ENCODE measurements at regions not wholly inside any gene's neighbourhood (a gene's known extent, or its start where the extent isn't known, plus 50 kb on each side); places are given as distances from the start of the nearest gene placed in this dataset.

GRCh38 chr9:14480526-14480925 lies 166.6 kb upstream of the NFIB start:
- CTCF ChIA-PET, result interaction anchor here (0.7 to 1.3 kb wide), 2 partner anchors 15 to 19 kb away, joined by 3 read pairs; no protein-coding TSS in a partner anchor
- Histone ChIP-seq H3K27ac (ENCODE audit: extremely low read depth, low read depth, low read length) (no peak overlapping the region), H3K9me3 (ENCODE audit: control insufficient read depth, insufficient read depth, low read depth, low read length) (no peaks in the 10 kb centered on the region), H3K4me3 (ENCODE audit: low read depth, low read length) (no peak overlapping the region), H3K4me1 (ENCODE audit: control insufficient read depth, insufficient read depth, low read length) (no peaks in the 10 kb centered on the region), H3K36me3 (ENCODE audit: control insufficient read depth in 2 of 2, insufficient read depth in 1 of 2, low read length in 2 of 2) (no peaks in the 10 kb centered on the region)
- POLR2A ChIA-PET, result no interaction called here
- TF ChIP-seq ZIC2 (tag by site-specific recombination; IDR thresholded peaks at IDR 0.05) (0 out of 2 replicates have a peak, but pooled peaks have one; percentile 16), ZNF26 (tag by site-specific recombination; IDR thresholded peaks at IDR 0.05) (no peak)

- CTCF ChIA-PET, result interaction anchor here (0.6 kb wide), 1 partner anchor 289 kb away, joined by 3 read pairs; no protein-coding TSS in a partner anchor
- no peaks in the 10 kb centered on the region for H3K9me3 ChIP-seq (ENCODE audit: control insufficient read depth, insufficient read depth, low read depth, low read length)
- H3K4me3 ChIP-seq (ENCODE audit: low read depth, low read length), result no peak overlapping the region
- H3K27ac ChIP-seq (ENCODE audit: extremely low read depth, low read depth, low read length), result no peak overlapping the region
- TF ChIP-seq ZNF585B (tag by site-specific recombination; IDR thresholded peaks at IDR 0.05) (no peak), ZNF274 (IDR thresholded peaks at IDR 0.05; ENCODE audit: low read length) (no peak), ZNF274 (tag by site-specific recombination; IDR thresholded peaks at IDR 0.05; ENCODE audit: borderline replicate concordance) (no peak), ZNF660 (tag by site-specific recombination; IDR thresholded peaks at IDR 0.05) (0 out of 2 replicates have a peak, but pooled peaks have one; percentile 15)
- POLR2A ChIA-PET, result no interaction called here
- no peaks in the 10 kb centered on the region for H3K36me3 ChIP-seq (ENCODE audit: control insufficient read depth in 2 of 2, insufficient read depth in 1 of 2, low read length in 2 of 2)
- H3K4me1 ChIP-seq (ENCODE audit: control insufficient read depth, insufficient read depth, low read length), result no peaks in the 10 kb centered on the region
Measured at GRCh38 chr9:14479163-14479560, 165.2 kb upstream of the NFIB start.

GRCh38 chr9:14478175-14479162 lies 164.5 kb upstream of the NFIB start:
- no peak overlapping the region for H3K27ac ChIP-seq (ENCODE audit: extremely low read depth, low read depth, low read length)
- CTCF ChIA-PET, result interaction anchor here (0.7 kb wide), 1 partner anchor 13 kb away, joined by 3 read pairs; no protein-coding TSS in a partner anchor
- POLR2A ChIA-PET, result no interaction called here
- no peaks in the 10 kb centered on the region for H3K36me3 ChIP-seq (ENCODE audit: control insufficient read depth in 2 of 2, insufficient read depth in 1 of 2, low read length in 2 of 2)
- H3K4me1 ChIP-seq (ENCODE audit: control insufficient read depth, insufficient read depth, low read length), result no peaks in the 10 kb centered on the region
- H3K9me3 ChIP-seq (ENCODE audit: control insufficient read depth, insufficient read depth, low read depth, low read length), result no peaks in the 10 kb centered on the region
- H3K4me3 ChIP-seq (ENCODE audit: low read depth, low read length), result no peak overlapping the region
- TF ChIP-seq PRDM10 (tag by site-specific recombination; IDR thresholded peaks at IDR 0.05) (peak; percentile 28; the same call in 1 of the 2 replicates), ZBTB49 (tag by site-specific recombination; IDR thresholded peaks at IDR 0.05; ENCODE audit: low read depth) (no peak), ZNF391 (tag by site-specific recombination; IDR thresholded peaks at IDR 0.05; ENCODE audit: borderline replicate concordance, low read depth) (no peak), ZNF138 (tag by site-specific recombination; IDR thresholded peaks at IDR 0.05; ENCODE audit: borderline replicate concordance) (no peak), ZNF549 (tag by site-specific recombination; IDR thresholded peaks at IDR 0.05) (no peak), ZNF19 (tag by site-specific recombination; IDR thresholded peaks at IDR 0.05; ENCODE audit: low read depth) (no peak), KLF17 (tag by site-specific recombination; IDR thresholded peaks at IDR 0.05) (no peak), ZNF37A (tag by site-specific recombination; IDR thresholded peaks at IDR 0.05) (no peak), GLIS1 (tag by site-specific recombination; IDR thresholded peaks at IDR 0.05) (no peak), ZNF558 (tag by site-specific recombination; IDR thresholded peaks at IDR 0.05) (0 out of 2 replicates have a peak, but pooled peaks have one; percentile 35), ZBTB7A (tag by site-specific recombination; IDR thresholded peaks at IDR 0.05; ENCODE audit: low read depth) (no peak), ZNF660 (tag by site-specific recombination; IDR thresholded peaks at IDR 0.05) (peak; percentile 95), SCRT2 (tag by site-specific recombination; IDR thresholded peaks at IDR 0.05) (no peak), GFI1B (tag by site-specific recombination; IDR thresholded peaks at IDR 0.05) (no peak), ZNF837 (tag by site-specific recombination; IDR thresholded peaks at IDR 0.05) (no peak), ZNF133 (tag by site-specific recombination; IDR thresholded peaks at IDR 0.05) (no peak)
